Heart left ventricle (tissue), 13 donors: ENCODE measurements at regions not wholly inside any gene's neighbourhood (a gene's known extent, or its start where the extent isn't known, plus 50 kb on each side); places are given as distances from the start of the nearest gene placed in this dataset.

Experiments
- POLR2A ChIP-seq, 2 donors: fragments of 450-650 bp; IDR thresholded peaks; one replicate each; pipeline ENCODE4 v1.6.1; 2017; ENCODE audit warnings: antibody characterized with exemption in 2 of 2, mild to moderate bottlenecking in 2 of 2, moderate library complexity in 2 of 2
- TF ChIP-seq, protein P1 (sequence below), 12 donors: fragments of 200-600 bp; sonication (generic) in 4 of 12; IDR thresholded peaks; one replicate each; pipeline versions ENCODE4 v1.5.0 to v1.8.0; 2018 to 2022; ENCODE audit warnings: antibody characterized with exemption in 12 of 12, mild to moderate bottlenecking in 5 of 12
- donor health status: ischemic (EF 13 %, LVEDD 7.1; RV severe dilation, severe dysfunction).
- donor health status: DM: no; HTN: yes; CAD: no.
- donor health status: DM: no; HTN: no; CAD: no.
- donor health status: ischemic (EF 25% LVEDD 6.9; RV normal size, moderate dysfunction).
- donor health status: ischemic (EF 25% LVEDD 5.7; RV mildly dilated, moderate dysfunction).
- donor health status: ischemic (EF 35%, LVEDD 5.7; RV mildly dilated, moderate dysfunction).
- donor health status: nonischemic (EF 11% LVEDD 7.7; RV severe dilation, severe dysfunction).
- donor health status: DM: yes; HTN: yes; CAD: no.
- donor health status: PGD.
- donor health status: ischemic (EF 29% LVEDD 5.4; RV normal size, mild dysfunction).
- donor health status: nonischemic (EF 23%, LVEDD 6.1; RV moderate dilation, normal function).

DNA sequence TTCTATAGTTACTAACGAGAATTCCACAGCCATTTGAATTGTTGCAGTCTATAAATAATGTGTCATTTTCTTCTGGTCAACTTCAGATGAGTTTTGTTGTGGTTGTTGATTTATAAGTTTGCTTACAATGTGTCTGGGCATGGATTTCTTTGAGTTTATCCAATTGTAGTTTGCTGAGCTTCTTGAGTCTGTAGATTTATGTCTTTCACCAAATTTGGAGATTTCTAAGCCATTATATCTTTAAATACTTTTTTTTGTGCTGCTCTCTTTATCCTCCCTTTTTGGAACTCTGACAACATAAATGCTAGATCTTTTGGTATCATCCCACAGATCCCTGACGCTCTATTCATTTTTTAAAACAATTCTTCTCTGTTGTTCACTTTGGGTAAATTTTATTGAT, 63.2 kb upstream of the NDUFB4 start:
- TF ChIP-seq, protein P1, sequence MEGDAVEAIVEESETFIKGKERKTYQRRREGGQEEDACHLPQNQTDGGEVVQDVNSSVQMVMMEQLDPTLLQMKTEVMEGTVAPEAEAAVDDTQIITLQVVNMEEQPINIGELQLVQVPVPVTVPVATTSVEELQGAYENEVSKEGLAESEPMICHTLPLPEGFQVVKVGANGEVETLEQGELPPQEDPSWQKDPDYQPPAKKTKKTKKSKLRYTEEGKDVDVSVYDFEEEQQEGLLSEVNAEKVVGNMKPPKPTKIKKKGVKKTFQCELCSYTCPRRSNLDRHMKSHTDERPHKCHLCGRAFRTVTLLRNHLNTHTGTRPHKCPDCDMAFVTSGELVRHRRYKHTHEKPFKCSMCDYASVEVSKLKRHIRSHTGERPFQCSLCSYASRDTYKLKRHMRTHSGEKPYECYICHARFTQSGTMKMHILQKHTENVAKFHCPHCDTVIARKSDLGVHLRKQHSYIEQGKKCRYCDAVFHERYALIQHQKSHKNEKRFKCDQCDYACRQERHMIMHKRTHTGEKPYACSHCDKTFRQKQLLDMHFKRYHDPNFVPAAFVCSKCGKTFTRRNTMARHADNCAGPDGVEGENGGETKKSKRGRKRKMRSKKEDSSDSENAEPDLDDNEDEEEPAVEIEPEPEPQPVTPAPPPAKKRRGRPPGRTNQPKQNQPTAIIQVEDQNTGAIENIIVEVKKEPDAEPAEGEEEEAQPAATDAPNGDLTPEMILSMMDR (IDR thresholded peaks at IDR 0.05): no peak
- no peak for TF ChIP-seq POLR2A (IDR thresholded peaks at IDR 0.05)
